OCI-LY7 (cell line): ENCODE measurements at regions not wholly inside any gene's neighbourhood (a gene's known extent, or its start where the extent isn't known, plus 50 kb on each side); places are given as distances from the start of the nearest gene placed in this dataset.
"Not testable (repeated sequence)": the region's sequence is repeated elsewhere in the genome, so short reads cannot be mapped to it uniquely, and the experiment has no call there.

ENCODE experiments used
- BruUV-seq: library from RNA; stranded (reverse); fragments of 400-500 nt; replicated peaks from 2 replicates; lab custom pipeline; 2021; lab: Mats Ljungman, UMichigan
- CTCF ChIA-PET: fragments of 300-600 bp; sonication (Branson Sonifier 250); formaldehyde crosslinking; loops from one replicate; lab custom pipeline; 2022; ENCODE audit warnings: antibody characterized with exemption; ENCODE audit not compliant: unreplicated experiment; lab: Charles Lee
- POLR2A ChIA-PET: fragments of 300-600 bp; sonication (Branson Sonifier 250); formaldehyde crosslinking; loops from one replicate; lab custom pipeline; 2022; ENCODE audit warnings: antibody characterized with exemption; lab: Charles Lee
- DNase-seq: peaks from one replicate; pipeline ENCODE4 v3.0.0-alpha.2; 2015; ENCODE audit warnings: low spot score
- H2AFZ ChIP-seq: fragments of 200-600 bp; sonication (generic), shearing (Covaris generic); 2 replicates; pipeline ENCODE4 v1.6.1; 2014; ENCODE audit warnings: mild to moderate bottlenecking, antibody characterized with exemption, low read length, moderate library complexity
- H3K27ac ChIP-seq: fragments of 200-600 bp; sonication (generic); 2 replicates; pipeline ENCODE4 v1.5.1; 2014; ENCODE audit warnings: mixed run types, low read depth, mild to moderate bottlenecking, moderate library complexity, low read length, inconsistent platforms; ENCODE audit not compliant: poor library complexity, severe bottlenecking
- H3K36me3 ChIP-seq: fragments of 200-600 bp; sonication (generic); 2 replicates; pipeline ENCODE4 v1.6.1; 2014; ENCODE audit warnings: mild to moderate bottlenecking, antibody characterized with exemption, low read length, moderate library complexity, mixed read lengths; ENCODE audit not compliant: insufficient read depth
- H3K4me1 ChIP-seq: fragments of 200-600 bp; sonication (generic); 2 replicates; pipeline ENCODE4 v1.5.1; 2014; ENCODE audit warnings: mild to moderate bottlenecking, low read length; ENCODE audit not compliant: insufficient read depth, poor library complexity, severe bottlenecking
- H3K4me2 ChIP-seq: fragments of 200-600 bp; sonication (generic); 2 replicates; pipeline ENCODE4 v1.6.1; 2014; ENCODE audit warnings: mild to moderate bottlenecking, low read length
- H3K4me3 ChIP-seq: fragments of 200-600 bp; sonication (generic); 2 replicates; pipeline ENCODE4 v1.5.1; 2014; ENCODE audit warnings: mild to moderate bottlenecking, low read depth, low read length; ENCODE audit not compliant: poor library complexity, severe bottlenecking
- H3K79me2 ChIP-seq: fragments of 200-600 bp; sonication (generic); 2 replicates; pipeline ENCODE4 v1.6.1; 2016; ENCODE audit warnings: low read depth, mild to moderate bottlenecking, low read length, moderate library complexity, mixed read lengths; ENCODE audit not compliant: insufficient read depth
- H3K9me2 ChIP-seq: fragments of 200-600 bp; sonication (generic); 2 replicates; pipeline ENCODE4 v1.6.1; 2016; ENCODE audit warnings: mild to moderate bottlenecking, low read length, mixed read lengths; ENCODE audit not compliant: insufficient read depth
- H3K9me3 ChIP-seq: fragments of 200-600 bp; sonication (generic); 2 replicates; pipeline ENCODE4 v1.6.1; 2014; ENCODE audit warnings: mild to moderate bottlenecking, mixed run types, low read length, mixed read lengths
- H4K20me1 ChIP-seq: fragments of 200-600 bp; sonication (generic); 2 replicates; pipeline ENCODE4 v1.6.1; 2014; ENCODE audit warnings: mild to moderate bottlenecking, antibody characterized with exemption, low read length, moderate library complexity, mixed read lengths; ENCODE audit not compliant: insufficient read depth
- EZH2phosphoT487 ChIP-seq: fragments of 200-600 bp; sonication (generic); IDR thresholded peaks from 2 replicates; pipeline ENCODE4 v1.6.1; 2018; ENCODE audit warnings: low read depth, borderline replicate concordance, mild to moderate bottlenecking, mixed run types, antibody characterized with exemption, low read length, moderate library complexity, mixed read lengths
- intact Hi-C: fragments of 100-400 bp; cut with micrococcal nuclease; formaldehyde crosslinking; loops from one replicate; pipeline ENCODE4 v1.10.0; 2022; ENCODE audit not compliant: unreplicated experiment
- TF ChIP-seq, protein P1 (sequence below): fragments of 200-600 bp; sonication (generic); conservative IDR thresholded peaks from 2 replicates; pipeline ENCODE4 v1.5.1; 2014; ENCODE audit warnings: mild to moderate bottlenecking, antibody characterized with exemption, low read length, moderate library complexity, mixed read lengths

DNA sequence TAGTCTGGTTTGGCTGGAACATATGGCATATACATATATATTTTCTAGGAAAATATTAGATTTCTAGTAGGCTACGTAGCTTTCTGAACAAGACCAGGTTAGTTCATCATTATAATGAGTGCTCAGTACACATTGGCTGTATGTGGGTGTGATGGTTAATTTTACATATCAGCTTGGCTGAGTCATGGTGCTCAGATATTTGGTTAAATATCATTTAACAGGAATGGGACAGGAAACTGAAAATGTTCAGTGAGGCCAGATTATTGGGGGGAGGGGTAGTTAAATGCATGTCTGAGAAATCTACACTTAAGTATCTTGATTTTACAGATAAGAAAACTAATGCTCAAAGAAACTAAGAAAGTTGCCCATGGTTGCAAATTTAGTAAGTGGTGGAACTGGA is 160.1 kb downstream of the RBMX2 start:
- ChIA-PET CTCF (no interaction called here), POLR2A (no interaction called here)
- no peak overlapping the region for H3K27ac ChIP-seq
- no peaks in the 10 kb centered on the region for H3K4me1 ChIP-seq
- no peaks in the 10 kb centered on the region for H3K36me3 ChIP-seq
- intact Hi-C loops: no loop called here
- no peak overlapping the region for H3K4me3 ChIP-seq
- H2AFZ ChIP-seq: no peak overlapping the region
- no peak for TF ChIP-seq EZH2phosphoT487
- TF ChIP-seq, protein P1, sequence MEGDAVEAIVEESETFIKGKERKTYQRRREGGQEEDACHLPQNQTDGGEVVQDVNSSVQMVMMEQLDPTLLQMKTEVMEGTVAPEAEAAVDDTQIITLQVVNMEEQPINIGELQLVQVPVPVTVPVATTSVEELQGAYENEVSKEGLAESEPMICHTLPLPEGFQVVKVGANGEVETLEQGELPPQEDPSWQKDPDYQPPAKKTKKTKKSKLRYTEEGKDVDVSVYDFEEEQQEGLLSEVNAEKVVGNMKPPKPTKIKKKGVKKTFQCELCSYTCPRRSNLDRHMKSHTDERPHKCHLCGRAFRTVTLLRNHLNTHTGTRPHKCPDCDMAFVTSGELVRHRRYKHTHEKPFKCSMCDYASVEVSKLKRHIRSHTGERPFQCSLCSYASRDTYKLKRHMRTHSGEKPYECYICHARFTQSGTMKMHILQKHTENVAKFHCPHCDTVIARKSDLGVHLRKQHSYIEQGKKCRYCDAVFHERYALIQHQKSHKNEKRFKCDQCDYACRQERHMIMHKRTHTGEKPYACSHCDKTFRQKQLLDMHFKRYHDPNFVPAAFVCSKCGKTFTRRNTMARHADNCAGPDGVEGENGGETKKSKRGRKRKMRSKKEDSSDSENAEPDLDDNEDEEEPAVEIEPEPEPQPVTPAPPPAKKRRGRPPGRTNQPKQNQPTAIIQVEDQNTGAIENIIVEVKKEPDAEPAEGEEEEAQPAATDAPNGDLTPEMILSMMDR: no peak
- H3K9me2 ChIP-seq: no peaks in the 10 kb centered on the region
- no peak overlapping the region for H3K4me2 ChIP-seq
- no peaks in the 10 kb centered on the region for H3K9me3 ChIP-seq
- no TSS peak for BruUV-seq
- no peak for DNase-seq
- H4K20me1 ChIP-seq: no peaks in the 10 kb centered on the region
- no peaks in the 10 kb centered on the region for H3K79me2 ChIP-seq

DNA sequence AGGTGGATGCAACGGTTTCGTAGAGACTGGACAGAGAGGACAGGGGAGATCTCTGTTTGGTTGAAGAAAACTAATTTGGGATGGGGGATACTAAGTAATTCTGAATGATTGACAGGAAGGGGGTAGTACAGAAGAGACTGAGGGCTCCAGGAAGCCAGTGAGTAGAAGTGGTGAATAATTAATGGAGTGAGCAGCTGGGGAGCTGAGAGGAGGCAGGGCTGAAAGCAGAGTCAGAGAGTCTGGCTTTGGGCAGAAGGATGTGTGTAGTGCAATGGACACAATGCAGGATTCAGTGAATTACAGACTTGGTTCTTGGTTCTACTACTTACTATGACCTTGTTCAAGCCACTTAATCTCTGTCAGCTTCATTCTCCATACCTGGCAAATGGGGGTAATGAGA is 161.7 kb downstream of the RBMX2 start:
- Histone ChIP-seq H3K36me3 (no peaks in the 10 kb centered on the region), H3K79me2 (no peaks in the 10 kb centered on the region), H3K4me3 (no peak overlapping the region), H3K9me2 (no peaks in the 10 kb centered on the region), H3K9me3 (no peaks in the 10 kb centered on the region), H3K4me2 (no peak overlapping the region), H3K27ac (no peak overlapping the region), H3K4me1 (no peaks in the 10 kb centered on the region), H2AFZ (no peak overlapping the region), H4K20me1 (no peaks in the 10 kb centered on the region)
- POLR2A ChIA-PET: interaction anchor here (0.7 kb wide), 2 partner anchors 333 to 577 kb away, joined by 3 to 6 read pairs; no protein-coding TSS in a partner anchor
- CTCF ChIA-PET: no interaction called here
- no TSS peak for BruUV-seq
- no peak for DNase-seq
- TF ChIP-seq, protein P1: no peak
- TF ChIP-seq EZH2phosphoT487: no peak
- intact Hi-C loops: no loop called here

DNA sequence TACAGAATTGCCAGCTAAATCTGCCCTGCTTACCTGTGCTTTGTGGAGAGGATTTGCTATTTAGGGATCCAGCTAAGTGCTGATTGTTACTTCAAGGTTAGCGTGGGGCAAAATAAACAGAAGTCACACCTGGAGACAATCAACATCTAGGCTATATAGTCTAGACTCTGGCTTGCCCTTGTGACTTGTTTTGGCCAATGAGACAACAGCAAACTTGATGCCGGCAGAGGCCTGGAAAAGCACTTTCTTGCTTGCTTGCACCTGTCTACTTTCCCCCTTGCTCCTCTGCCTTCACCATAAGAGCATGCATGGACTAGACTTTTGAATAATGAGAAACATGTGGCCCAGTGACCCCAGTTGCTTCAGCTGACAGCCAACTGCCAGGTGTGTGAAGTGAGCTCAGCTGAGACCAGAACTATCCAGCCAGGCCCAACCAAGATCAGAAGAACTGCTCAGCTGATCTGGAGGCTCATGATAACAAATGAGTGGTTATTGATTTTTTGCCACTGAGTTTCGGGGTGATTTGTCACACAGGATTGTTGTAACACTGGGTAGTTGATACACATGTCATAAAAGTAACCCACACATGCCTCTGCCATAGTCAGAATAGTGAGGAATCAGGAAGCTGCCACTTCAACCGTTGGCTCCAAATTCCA is 164.4 kb downstream of the RBMX2 start:
- CTCF ChIA-PET: no interaction called here
- Histone ChIP-seq H3K27ac (no peak overlapping the region), H3K9me2 (no peaks in the 10 kb centered on the region), H3K4me3 (no peak overlapping the region), H3K9me3 (no peaks in the 10 kb centered on the region), H2AFZ (no peak overlapping the region), H3K4me1 (no peaks in the 10 kb centered on the region), H3K4me2 (no peak overlapping the region), H3K79me2 (no peaks in the 10 kb centered on the region), H3K36me3 (no peaks in the 10 kb centered on the region), H4K20me1 (no peaks in the 10 kb centered on the region)
- no TSS peak for BruUV-seq
- no peak for TF ChIP-seq EZH2phosphoT487
- TF ChIP-seq, protein P1: no peak
- intact Hi-C loops: no loop called here
- POLR2A ChIA-PET: no interaction called here
- DNase-seq: no peak

DNA sequence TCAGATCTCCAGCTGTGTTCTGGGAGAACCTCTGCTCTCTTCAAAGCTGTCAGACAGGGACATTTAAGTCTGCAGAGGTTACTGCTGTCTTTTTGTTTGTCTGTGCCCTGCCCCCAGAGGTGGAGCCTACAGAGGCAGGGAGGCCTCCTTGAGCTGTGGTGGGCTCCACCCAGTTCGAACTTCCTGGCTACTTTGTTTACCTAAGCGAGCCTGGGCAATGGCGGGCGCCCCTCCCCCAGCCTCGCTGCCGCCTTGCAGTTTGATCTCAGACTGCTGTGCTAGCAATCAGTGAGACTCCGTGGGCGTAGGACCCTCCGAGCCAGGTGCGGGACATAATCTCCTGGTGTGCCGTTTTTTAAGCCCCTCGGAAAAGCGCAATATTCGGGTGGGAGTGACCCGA is 171.2 kb downstream of the RBMX2 start:
- H3K9me3 ChIP-seq, DNase-seq, H3K27ac ChIP-seq, H3K4me3 ChIP-seq, H3K4me2 ChIP-seq, H2AFZ ChIP-seq, H4K20me1 ChIP-seq, intact Hi-C loops, H3K4me1 ChIP-seq, H3K79me2 ChIP-seq, H3K9me2 ChIP-seq, CTCF ChIA-PET, H3K36me3 ChIP-seq, BruUV-seq: not testable (repeated sequence)
- POLR2A ChIA-PET: interaction anchor here (0.6 kb wide), 1 partner anchor 16 kb away, joined by 8 read pairs; no protein-coding TSS in a partner anchor
